ENCODE measurements at regions not wholly inside any gene's neighbourhood (a gene's known extent, or its start where the extent isn't known, plus 50 kb on each side); places are given as distances from the start of the nearest gene placed in this dataset.
"Not testable (repeated sequence)": the region's sequence is repeated elsewhere in the genome, so short reads cannot be mapped to it uniquely, and the experiment has no call there.

- H3K4me3 ChIP-seq, result no peak overlapping the region
- H3K36me3 ChIP-seq (ENCODE audit: insufficient read depth in 1 of 2, low read depth in 1 of 2), result no peaks in the 10 kb centered on the region
- TF ChIP-seq CTCF (IDR thresholded peaks at IDR 0.05), result no peak
- no peaks in the 10 kb centered on the region for H3K9me3 ChIP-seq
- ATAC-seq, result no peak
- H3K4me1 ChIP-seq, result no peaks in the 10 kb centered on the region
- no peak for DNase-seq
- H3K27ac ChIP-seq, result no peak overlapping the region
- no peaks in the 10 kb centered on the region for H3K27me3 ChIP-seq (ENCODE audit: insufficient read depth in 3 of 3, low read length in 2 of 3)
- intact Hi-C loops (cut with DNase I), result no loop called here
Measured at GRCh38 chr7:110448918-110449317, 642.0 kb upstream of the LRRN3 start.

GRCh38 chr7:110454713-110455112, 636.2 kb upstream of the LRRN3 start:
- no peaks in the 10 kb centered on the region for H3K36me3 ChIP-seq (ENCODE audit: insufficient read depth in 1 of 2, low read depth in 1 of 2)
- no peak overlapping the region for H3K4me3 ChIP-seq
- 74 to 79% (median 74%) methylated on average over 3 of the region's 3 CpGs for WGBS, 3 donors
- no peaks in the 10 kb centered on the region for H3K4me1 ChIP-seq
- intact Hi-C loops (cut with DNase I), result no loop called here
- H3K27ac ChIP-seq, result no peak overlapping the region
- H3K27me3 ChIP-seq (ENCODE audit: insufficient read depth in 3 of 3, low read length in 2 of 3), result no peaks in the 10 kb centered on the region
- H3K9me3 ChIP-seq, result no peaks in the 10 kb centered on the region
- TF ChIP-seq CTCF (IDR thresholded peaks at IDR 0.05), result no peak
- DNase-seq (no peak), ATAC-seq (no peak)

GRCh38 chr7:110461621-110462020, 629.3 kb upstream of the LRRN3 start:
- Histone ChIP-seq H3K36me3 (ENCODE audit: insufficient read depth in 1 of 2, low read depth in 1 of 2) (no peaks in the 10 kb centered on the region), H3K9me3 (no peaks in the 10 kb centered on the region), H3K4me3 (no peak overlapping the region), H3K27ac (no peak overlapping the region), H3K27me3 (ENCODE audit: insufficient read depth in 3 of 3, low read length in 2 of 3) (no peaks in the 10 kb centered on the region), H3K4me1 (no peaks in the 10 kb centered on the region)
- intact Hi-C loops (cut with DNase I), result no loop called here
- WGBS, 3 donors, result 49 to 53% (median 52%) methylated on average over 2 of the region's 2 CpGs
- DNase-seq (no peak), ATAC-seq (no peak)
- TF ChIP-seq CTCF (IDR thresholded peaks at IDR 0.05), result no peak

GRCh38 chr7:110470420-110470819, 620.5 kb upstream of the LRRN3 start:
- no peak overlapping the region for H3K4me3 ChIP-seq
- ATAC-seq (no peak), DNase-seq (no peak)
- no peak overlapping the region for H3K27ac ChIP-seq
- intact Hi-C loops (cut with DNase I), result no loop called here
- H3K9me3 ChIP-seq, result no peaks in the 10 kb centered on the region
- no peaks in the 10 kb centered on the region for H3K4me1 ChIP-seq
- H3K36me3 ChIP-seq (ENCODE audit: insufficient read depth in 1 of 2, low read depth in 1 of 2), result no peaks in the 10 kb centered on the region
- H3K27me3 ChIP-seq (ENCODE audit: insufficient read depth in 3 of 3, low read length in 2 of 3), result no peaks in the 10 kb centered on the region
- no peak for TF ChIP-seq CTCF (IDR thresholded peaks at IDR 0.05)

GRCh38 chr7:110472419-110472818, 618.5 kb upstream of the LRRN3 start:
- H3K27ac ChIP-seq; DNase-seq; H3K9me3 ChIP-seq; H3K4me1 ChIP-seq; H3K4me3 ChIP-seq; H3K36me3 ChIP-seq (ENCODE audit: insufficient read depth in 1 of 2, low read depth in 1 of 2); intact Hi-C loops (cut with DNase I); ATAC-seq; H3K27me3 ChIP-seq (ENCODE audit: insufficient read depth in 3 of 3, low read length in 2 of 3): not testable (repeated sequence)
- 76 to 86% (median 80%) methylated on average over 7 of the region's 7 CpGs for WGBS, 3 donors
